CD4-positive, alpha-beta T cell treated with Interleukin-17A for 4 hours (primary cell): ENCODE measurements at regions not wholly inside any gene's neighbourhood (a gene's known extent, or its start where the extent isn't known, plus 50 kb on each side); places are given as distances from the start of the nearest gene placed in this dataset.

Experiments
- DNase-seq: peaks from one replicate; pipeline ENCODE4 v3.0.0-alpha.2; 2020; ENCODE audit warnings: mixed read lengths

DNA sequence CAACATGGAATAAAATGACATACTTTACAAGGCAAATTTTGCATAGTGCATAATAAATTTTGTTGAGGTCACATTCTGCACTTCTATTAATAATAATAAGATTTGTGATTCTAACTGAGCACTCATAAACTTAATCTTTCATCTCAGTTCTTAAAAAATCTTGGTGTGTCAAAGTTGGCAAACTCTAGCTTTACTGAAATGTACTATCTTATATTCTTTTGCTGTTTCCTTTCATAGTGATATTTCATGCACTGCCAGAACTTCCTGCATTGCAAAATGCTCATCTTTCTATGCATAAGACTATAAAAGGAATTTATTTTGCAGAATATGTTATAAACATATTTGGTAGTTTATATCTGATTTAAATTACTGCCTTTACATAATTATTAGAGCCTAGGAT lies 797.6 kb downstream of the ADGRL2 start:
- DNase-seq: no peak

- no peak for DNase-seq
Observed at GRCh38 chr1:82597649-82598048, 796.9 kb downstream of the ADGRL2 start.

DNA sequence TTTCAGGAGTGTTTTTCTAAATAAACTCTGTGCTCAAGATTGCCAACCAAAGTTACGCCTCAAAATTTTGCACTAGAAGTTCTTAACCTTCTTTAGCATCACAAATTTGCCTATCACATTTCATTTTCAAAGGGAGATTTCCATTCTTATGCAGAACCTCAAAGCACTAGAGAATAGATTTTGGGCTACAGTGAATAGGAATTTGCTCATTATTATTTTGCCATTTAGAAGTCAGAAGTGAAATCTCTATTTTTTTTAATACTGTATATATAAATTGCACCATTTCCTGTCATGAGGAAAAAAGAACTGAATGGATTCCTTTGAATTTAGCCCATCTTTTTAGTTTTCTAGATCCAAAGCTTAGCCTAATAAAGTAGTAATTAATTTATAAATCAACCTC lies 796.4 kb downstream of the ADGRL2 start:
- DNase-seq: no peak

DNA sequence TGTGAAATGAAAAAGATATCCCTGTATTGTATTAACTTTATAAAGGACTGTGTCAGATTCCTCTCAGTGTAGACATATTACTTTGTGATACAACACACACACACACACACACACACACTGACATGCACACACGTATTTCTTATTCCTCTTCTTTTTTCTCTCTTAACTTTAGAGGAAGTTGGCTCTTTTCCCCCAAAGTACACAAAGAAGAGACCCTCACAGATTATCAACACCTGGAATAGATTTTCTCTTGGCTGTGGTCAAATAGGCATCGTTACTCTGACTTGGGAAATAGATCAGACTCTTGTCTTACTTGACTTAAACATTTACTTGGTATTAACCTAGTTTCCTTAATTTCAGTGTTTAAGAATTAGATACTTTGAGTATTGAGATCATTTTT lies 792.8 kb downstream of the ADGRL2 start:
- DNase-seq: no peak

DNA sequence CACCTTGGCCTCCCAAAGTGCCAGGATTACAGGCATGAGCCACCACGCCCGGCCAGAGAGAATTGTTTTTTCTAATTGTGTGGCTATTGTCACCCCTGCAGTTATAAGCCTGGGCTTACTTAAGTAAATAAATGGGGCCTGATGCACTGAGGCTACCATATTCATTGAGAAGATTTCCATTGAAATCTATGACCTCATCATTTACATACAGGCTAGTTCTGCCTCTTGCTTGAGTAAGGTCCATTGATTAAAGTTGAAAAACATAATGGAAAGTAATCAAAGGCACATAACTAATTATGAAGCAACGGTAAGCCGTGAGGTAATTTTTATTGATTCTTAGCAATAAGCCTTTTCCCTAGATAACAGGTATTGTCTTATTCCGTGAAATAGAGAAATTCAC lies 788.9 kb downstream of the ADGRL2 start:
- DNase-seq: no peak

- DNase-seq: no peak
Observed at GRCh38 chr1:82587371-82587770, 786.6 kb downstream of the ADGRL2 start.

- no peak for DNase-seq
Observed at GRCh38 chr1:82586473-82586872, 785.7 kb downstream of the ADGRL2 start.

DNA sequence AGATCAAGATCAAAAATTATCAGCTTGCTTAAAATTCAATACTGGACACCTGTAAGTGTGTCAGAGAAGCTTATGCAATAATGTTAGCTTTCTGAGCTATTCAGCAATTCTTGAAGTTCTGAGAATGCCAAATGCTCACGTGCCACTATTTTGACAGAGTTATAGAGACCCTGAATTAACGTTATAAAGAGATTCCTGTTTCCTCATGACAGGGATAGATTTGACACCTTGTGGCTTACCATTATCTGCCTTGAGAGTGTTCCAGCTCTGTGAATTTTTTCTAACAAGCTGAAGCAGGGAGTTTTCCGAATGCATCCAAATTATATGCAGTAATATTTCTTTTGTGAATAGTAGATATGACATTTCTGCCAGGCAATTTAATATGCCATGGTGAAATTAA lies 781.6 kb downstream of the ADGRL2 start:
- DNase-seq: no peak

DNA sequence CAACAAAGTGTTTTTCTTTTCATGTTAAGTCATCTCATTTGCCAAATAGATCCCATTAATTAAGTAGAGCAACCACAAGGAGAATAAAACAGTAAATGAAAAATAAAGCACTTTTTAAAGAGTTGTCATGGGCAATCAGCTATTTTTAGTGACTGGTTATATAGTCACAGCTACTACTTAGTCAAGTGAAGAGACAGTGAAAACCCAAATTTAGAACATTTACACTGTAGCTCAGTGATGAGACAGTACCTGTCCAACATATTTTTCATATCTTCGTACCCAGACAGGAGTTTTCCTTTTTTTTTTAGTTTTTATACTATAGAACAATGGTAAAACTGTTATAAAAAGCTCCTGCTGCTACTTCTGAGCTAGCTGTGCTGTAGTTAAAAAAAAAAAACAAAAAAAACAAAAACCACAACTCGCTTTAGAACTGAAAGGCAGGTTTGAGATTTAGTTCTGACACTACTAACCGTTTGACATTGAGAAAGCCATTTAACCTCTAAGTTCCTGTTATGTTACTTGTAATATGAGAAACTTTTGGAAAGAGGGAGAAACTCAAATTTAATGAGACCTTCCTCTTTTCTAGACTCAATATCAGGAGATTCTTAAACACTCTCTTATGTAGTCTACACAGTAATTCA lies 777.5 kb downstream of the ADGRL2 start:
- DNase-seq: no peak

GRCh38 chr1:82567348-82567747 lies 766.6 kb downstream of the ADGRL2 start:
- no peak for DNase-seq

- no peak for DNase-seq
Observed at GRCh38 chr1:82565546-82565945, 764.8 kb downstream of the ADGRL2 start.

GRCh38 chr1:82565146-82565545 lies 764.4 kb downstream of the ADGRL2 start:
- DNase-seq: no peak

DNA sequence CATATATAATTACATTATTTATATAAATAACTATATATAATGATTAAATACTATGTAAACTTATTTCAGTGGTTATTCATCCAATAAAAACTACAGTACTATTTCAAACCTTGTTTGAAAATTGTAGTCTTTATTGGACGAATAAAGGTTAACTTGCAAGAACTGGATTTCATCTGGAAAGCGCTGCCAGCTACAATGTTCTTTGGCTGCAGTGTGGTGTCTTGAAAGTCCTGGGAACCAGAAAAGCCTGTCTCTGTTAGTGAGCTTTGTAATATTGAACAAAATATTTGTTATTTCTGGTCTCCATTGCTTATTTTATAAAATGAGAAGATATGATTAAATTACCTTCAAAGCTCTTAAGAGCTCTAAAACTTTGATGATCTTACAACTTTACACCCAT lies 763.6 kb downstream of the ADGRL2 start:
- DNase-seq: no peak

DNA sequence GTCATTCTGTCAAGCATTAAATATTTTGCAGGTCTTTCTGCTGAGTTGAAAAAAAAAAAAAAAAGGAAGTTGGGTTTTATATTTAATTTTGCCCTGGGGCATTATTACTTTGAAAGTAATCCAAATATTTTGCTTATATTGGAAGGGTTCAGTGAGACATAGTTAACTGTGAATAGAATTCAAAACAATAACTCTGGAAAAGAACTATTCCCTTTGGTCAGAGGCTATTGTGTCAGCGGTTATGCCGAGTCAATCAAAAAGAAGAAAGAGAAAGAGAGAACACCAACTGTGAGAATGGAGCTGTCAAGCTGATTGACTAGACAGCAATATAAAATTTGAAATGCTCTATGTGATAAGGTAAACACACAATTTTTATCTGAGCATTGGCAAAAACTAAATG lies 761.7 kb downstream of the ADGRL2 start:
- DNase-seq: no peak

DNA sequence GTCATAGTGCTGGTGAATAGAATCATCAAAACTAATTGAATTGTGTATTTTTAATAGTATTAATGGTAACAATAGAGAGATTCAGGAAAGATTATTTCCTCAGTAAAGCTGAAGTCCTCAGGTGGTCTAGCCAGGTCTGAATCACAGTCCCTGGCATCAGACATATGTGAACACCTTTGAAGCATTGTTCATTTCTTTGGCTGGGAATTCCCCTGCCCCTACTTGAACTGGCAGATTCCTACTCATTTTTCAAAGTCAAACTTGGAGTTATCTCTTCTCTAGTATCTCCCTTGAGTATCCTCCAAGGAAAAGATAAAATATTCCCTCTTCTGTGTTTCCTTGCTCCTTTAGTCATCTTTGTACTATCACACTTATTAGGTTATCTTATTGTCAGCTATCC lies 759.8 kb downstream of the ADGRL2 start:
- DNase-seq: no peak

DNA sequence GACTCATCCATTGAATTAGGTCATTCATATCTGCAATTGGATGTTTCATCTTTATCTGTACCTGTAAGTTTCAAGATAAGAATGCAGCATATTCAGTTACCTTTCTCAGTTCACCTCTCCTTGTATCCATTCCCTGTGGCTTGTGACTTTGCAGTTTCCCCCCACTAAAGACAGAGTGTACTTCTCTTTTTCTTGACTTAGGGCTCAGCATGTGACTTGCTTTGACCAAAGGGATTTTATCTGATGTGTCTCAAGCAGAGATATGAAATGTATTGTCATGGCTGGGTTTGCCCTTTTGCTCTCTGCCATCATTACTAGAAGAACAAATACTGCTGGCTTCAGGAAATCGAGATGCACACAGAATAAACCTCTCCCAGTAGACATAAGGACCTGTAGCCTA lies 754.8 kb downstream of the ADGRL2 start:
- no peak for DNase-seq

- DNase-seq: no peak
Observed at GRCh38 chr1:82549841-82550240, 749.1 kb downstream of the ADGRL2 start.

DNA sequence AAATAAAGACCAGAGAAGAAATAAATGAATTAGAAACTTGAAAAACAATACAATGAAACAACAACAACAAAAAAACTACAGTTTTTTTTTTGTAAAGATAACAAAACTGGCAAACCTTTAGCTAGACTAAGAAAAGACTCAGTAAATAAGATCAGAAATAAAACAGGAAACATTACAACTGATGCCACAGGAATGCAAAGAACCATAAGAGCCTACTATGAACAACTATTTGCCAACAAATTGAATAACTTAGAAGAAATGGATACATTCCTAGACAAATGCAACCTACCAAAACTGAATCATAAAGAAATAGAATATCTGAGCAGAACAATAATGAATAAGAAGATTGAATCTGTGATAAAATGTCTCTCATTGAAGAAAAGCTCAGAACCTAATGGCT lies 742.0 kb downstream of the ADGRL2 start:
- DNase-seq: no peak

GRCh38 chr1:82542141-82542540 lies 741.4 kb downstream of the ADGRL2 start:
- no peak for DNase-seq

DNA sequence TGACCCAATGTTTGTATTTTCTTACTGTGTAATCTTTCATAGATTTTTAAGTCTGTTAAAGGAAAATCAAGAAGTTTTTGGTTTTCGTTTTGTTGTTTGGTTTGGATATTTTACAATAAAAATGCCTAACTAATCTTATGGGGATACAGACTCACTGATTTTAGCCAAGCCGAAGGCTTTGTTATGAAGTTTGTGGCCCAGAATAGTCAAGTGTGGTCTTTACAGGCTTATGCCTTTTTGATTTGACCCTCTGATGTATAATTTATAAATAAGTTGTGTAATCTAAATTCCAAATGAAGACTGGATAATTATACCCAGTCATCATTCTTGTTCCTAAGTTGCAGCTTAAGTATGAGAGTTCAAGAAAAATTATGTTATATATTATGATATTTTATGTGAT lies 739.3 kb downstream of the ADGRL2 start:
- DNase-seq: no peak

GRCh38 chr1:82538876-82539275 lies 738.1 kb downstream of the ADGRL2 start:
- no peak for DNase-seq

GRCh38 chr1:82534996-82535395 lies 734.3 kb downstream of the ADGRL2 start:
- no peak for DNase-seq

GRCh38 chr1:82525378-82525777 lies 724.6 kb downstream of the ADGRL2 start:
- no peak for DNase-seq

GRCh38 chr1:82520611-82521010 lies 719.9 kb downstream of the ADGRL2 start:
- DNase-seq: no peak

GRCh38 chr1:82517586-82517985 lies 716.9 kb downstream of the ADGRL2 start:
- no peak for DNase-seq

DNA sequence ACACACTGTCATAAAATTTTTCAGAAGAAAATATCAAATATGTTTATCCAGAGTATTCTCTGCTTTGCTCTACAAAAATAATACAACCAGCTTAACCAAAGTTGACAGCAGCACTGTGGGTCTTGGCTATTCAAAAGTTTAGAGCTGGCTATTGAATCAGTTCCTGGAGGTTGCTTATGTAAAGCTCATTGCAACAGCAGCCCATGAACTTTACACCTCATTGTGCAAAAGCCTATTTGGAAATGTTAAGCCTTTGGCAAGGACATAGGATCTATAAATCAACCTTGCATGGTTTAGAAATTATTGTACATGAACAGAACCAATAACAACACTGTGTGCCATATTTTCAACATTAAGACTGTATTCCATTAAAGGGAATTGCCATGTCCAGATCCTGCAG lies 714.9 kb downstream of the ADGRL2 start:
- no peak for DNase-seq
